ENCODE measurements at regions not wholly inside any gene's neighbourhood (a gene's known extent, or its start where the extent isn't known, plus 50 kb on each side); places are given as distances from the start of the nearest gene placed in this dataset.

- no peak for TF ChIP-seq POLR2AphosphoS5 (IDR thresholded peaks at IDR 0.05)
- TF ChIP-seq CTCF (IDR thresholded peaks at IDR 0.05): no peak
These were observed 308.9 kb upstream of the ANO3 start for GRCh38 chr11:26023057-26023456.
